PC-9 (cell line): ENCODE measurements at regions not wholly inside any gene's neighbourhood (a gene's known extent, or its start where the extent isn't known, plus 50 kb on each side); places are given as distances from the start of the nearest gene placed in this dataset.

Experiments
- EZH2 ChIP-seq: fragments of 200-600 bp; sonication (generic); IDR thresholded peaks from 2 replicates; pipeline ENCODE4 v1.8.0; 2017; ENCODE audit warnings: antibody characterized with exemption, low read depth
- TF ChIP-seq, protein P1 (sequence below): fragments of 200-600 bp; sonication (generic); conservative IDR thresholded peaks from 2 replicates; pipeline ENCODE4 v1.6.1; 2017; ENCODE audit warnings: mixed run types, antibody characterized with exemption, mild to moderate bottlenecking, moderate library complexity

- TF ChIP-seq, protein P1, sequence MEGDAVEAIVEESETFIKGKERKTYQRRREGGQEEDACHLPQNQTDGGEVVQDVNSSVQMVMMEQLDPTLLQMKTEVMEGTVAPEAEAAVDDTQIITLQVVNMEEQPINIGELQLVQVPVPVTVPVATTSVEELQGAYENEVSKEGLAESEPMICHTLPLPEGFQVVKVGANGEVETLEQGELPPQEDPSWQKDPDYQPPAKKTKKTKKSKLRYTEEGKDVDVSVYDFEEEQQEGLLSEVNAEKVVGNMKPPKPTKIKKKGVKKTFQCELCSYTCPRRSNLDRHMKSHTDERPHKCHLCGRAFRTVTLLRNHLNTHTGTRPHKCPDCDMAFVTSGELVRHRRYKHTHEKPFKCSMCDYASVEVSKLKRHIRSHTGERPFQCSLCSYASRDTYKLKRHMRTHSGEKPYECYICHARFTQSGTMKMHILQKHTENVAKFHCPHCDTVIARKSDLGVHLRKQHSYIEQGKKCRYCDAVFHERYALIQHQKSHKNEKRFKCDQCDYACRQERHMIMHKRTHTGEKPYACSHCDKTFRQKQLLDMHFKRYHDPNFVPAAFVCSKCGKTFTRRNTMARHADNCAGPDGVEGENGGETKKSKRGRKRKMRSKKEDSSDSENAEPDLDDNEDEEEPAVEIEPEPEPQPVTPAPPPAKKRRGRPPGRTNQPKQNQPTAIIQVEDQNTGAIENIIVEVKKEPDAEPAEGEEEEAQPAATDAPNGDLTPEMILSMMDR: no peak
- no peak for TF ChIP-seq EZH2
Observed at GRCh38 chr13:48904668-48905290, 70.9 kb upstream of the FNDC3A start.
